NAMALWA (cell line): ENCODE measurements at regions not wholly inside any gene's neighbourhood (a gene's known extent, or its start where the extent isn't known, plus 50 kb on each side); places are given as distances from the start of the nearest gene placed in this dataset.

ENCODE experiments used
- DNase-seq: peaks from one replicate; pipeline ENCODE4 v3.0.0-alpha.2; 2015; ENCODE audit warnings: low spot score

DNA sequence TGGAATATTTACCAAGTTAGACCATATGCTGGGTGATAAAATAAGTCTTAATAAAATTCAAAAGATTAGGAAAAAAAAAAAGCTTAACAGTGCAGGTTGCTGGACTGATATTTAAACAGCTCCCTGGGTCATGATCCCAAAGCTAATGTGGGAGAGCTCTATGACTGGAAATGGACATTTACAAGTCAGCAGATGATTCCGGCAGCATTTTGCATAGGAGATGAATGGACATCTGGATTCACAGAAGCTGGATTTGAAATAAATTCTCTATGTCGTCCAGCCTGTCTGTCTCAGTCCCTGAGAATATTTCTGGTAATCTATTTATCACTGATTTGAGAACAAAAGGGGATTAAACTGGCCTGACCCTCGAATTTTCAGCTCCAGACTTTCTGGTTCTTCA lies 52.3 kb upstream of the KLHL25 start:
- no peak for DNase-seq

GRCh38 chr15:85849946-85850345 lies 55.2 kb upstream of the KLHL25 start:
- no peak for DNase-seq

DNA sequence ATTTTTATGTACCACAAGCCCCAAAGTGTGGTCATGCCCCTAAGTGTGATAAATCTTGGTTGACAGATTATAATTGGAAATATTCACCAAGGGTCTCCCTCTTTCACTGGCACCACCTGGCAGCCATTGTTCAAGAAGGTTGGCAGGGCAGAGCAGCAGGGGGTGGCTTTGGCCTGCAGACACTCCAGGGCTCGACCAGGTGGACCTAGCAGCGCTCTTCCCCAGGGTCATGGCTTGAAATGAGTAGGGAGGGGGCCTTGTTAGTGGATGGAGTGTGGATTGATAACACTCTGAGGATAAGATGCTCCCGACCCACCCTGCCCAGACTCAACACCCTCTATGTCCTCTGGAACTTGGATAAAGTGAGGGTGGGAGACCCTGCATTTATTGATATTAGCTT lies 58.2 kb upstream of the KLHL25 start:
- DNase-seq, result no peak

- DNase-seq, result peak; percentile 83
These were observed 59.8 kb upstream of the KLHL25 start for GRCh38 chr15:85854345-85855097.

DNA sequence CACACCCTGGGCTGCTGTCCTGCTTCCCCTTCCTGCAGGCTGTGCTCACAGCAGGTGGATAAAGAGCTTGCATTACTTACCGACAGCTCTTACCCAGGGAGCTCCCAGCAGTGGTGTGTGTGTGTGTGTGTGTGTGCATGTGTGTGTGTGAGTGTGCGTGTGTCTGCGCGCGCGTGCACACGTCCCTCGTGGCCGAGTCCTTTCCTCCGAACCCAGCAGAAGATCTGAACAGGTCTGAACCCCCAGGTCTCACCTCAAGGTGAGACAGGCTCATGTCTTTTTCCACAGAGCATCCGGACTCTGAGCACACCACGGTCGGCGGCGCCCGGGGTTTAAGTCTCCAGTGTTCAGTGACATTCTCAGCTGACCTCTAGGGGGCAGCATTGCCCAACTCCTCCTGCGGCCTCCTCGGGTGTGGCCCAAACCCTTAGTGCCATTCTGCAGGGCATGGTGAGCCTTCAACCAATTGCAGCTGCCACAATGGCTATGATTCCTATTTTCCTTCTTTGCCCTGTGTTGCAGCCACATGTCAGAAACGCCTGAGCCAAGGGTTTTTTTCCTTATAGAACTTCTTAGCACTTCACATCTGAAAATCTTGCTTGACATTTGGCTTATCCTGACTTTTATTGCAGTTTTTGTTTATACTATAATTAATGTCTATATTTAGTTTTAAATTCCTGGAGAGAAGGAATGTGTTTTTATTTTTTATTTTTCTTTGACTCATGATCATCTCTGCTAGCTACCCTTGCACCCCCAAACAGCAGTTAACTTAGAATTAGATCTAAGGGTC lies 64.1 kb upstream of the KLHL25 start:
- peak; percentile 82 for DNase-seq

DNA sequence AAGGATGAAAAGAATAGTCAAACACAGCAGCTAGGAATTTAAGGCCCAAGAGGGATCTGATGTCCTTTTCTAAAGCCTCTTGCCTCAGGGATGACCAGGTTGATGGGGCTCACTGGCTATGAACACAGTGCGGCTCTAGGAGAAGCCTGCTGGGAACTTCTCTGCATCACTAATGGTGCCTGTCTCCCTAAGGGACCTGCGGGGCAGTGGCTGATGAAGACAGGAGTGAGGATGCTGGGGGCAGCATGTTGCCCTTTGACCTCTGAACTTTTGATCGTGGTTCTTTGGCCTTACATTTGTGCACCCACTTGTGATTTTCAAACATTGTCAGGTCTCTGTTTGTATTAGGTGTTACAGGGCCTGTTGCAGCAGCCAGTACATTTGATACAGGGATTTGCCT lies 64.9 kb upstream of the KLHL25 start:
- no peak for DNase-seq

GRCh38 chr15:85860394-85861161 lies 65.9 kb upstream of the KLHL25 start:
- no peak for DNase-seq

- peak; percentile 26 for DNase-seq
These were observed 70.5 kb upstream of the KLHL25 start for GRCh38 chr15:85865070-85865684.

- DNase-seq, result no peak
These were observed 72.5 kb upstream of the KLHL25 start for GRCh38 chr15:85867250-85867649.

GRCh38 chr15:85869124-85869523 lies 74.4 kb upstream of the KLHL25 start:
- DNase-seq, result no peak

DNA sequence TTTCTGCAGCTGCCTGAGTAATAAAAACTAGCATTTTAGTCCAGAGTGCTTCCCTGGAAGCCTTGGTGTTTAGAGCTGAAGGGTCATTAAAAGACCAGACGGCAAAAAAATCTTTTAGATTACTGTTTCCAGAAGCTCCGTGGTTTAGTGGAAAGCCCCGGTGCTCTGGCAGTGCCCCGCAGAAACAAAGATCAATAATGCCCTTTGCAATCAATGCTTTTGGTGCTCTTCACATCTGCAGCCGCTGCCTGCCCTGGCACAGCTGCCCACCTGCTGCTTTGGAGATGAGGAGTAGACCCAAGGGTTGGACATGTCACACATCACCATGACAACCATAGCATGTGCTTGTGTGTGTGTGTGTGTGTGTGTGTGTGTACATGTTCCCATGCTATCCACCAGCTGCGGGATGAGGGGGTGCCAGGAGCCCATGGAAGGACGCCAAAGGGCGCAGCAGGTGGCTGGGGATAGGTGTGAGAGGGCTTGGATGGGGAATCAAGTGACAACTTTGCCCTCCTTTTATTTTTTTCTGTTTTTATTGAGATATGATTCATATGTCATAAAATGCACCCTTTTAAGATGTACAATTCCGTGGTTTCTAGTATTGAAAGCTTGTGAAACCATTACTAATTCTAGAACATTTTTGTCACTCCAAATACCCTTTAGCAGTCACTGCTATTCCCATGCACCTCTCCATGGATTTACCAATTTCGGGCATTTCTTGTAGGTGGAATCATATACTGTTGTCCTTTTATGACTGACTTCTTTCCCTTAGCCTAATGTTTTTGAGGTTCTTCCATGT lies 75.7 kb upstream of the KLHL25 start:
- no peak for DNase-seq

- no peak for DNase-seq
These were observed 76.8 kb upstream of the KLHL25 start for GRCh38 chr15:85871545-85871944.

- no peak for DNase-seq
These were observed 77.4 kb upstream of the KLHL25 start for GRCh38 chr15:85872125-85872524.

DNA sequence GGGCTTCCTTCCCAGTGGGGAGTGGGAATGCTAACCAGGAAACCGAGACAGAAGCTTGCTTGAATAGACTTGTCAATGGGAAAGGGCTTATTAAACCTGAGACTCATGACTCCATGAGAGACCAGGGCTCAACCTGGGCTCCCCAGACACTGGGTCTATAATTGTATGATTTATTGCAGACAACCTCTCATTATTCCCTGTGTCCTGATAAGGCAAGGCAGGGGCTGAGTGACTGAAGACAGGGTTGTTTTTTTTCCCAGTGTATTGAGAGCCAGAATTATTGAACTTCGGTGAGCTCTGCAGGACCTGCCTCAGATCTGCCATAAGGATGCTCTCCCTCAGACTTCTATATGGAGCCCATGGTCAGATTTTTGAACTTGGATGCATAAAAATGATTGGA lies 79.5 kb upstream of the KLHL25 start:
- DNase-seq, result no peak

- DNase-seq, result no peak
These were observed 81.0 kb upstream of the KLHL25 start for GRCh38 chr15:85875756-85876155.

GRCh38 chr15:85878828-85879225 lies 84.1 kb upstream of the KLHL25 start:
- DNase-seq, result no peak

GRCh38 chr15:85879334-85880163 lies 84.8 kb upstream of the KLHL25 start:
- DNase-seq, result no peak

GRCh38 chr15:85880501-85881190 lies 85.9 kb upstream of the KLHL25 start:
- no peak for DNase-seq

GRCh38 chr15:85886309-85886811 lies 91.6 kb upstream of the KLHL25 start:
- DNase-seq, result no peak
